H54 (cell line): ENCODE measurements at regions not wholly inside any gene's neighbourhood (a gene's known extent, or its start where the extent isn't known, plus 50 kb on each side); places are given as distances from the start of the nearest gene placed in this dataset.
"Not testable (repeated sequence)": the region's sequence is repeated elsewhere in the genome, so short reads cannot be mapped to it uniquely, and the experiment has no call there.

ENCODE experiments used
- DNase-seq: peaks from one replicate; pipeline ENCODE4 v3.0.0; 2011; ENCODE audit warnings: low spot score, mixed read lengths; ENCODE audit not compliant: insufficient read length
- FAIRE-seq: peaks from 3 replicates; lab custom pipeline; 2011; peaks lifted over from hg19 to GRCh38; lab: Jason Lieb, UNC
- POLR2A ChIP-seq: IDR thresholded peaks from 2 replicates; pipeline ENCODE4 v1.6.1; 2011; ENCODE audit warnings: low read depth, mild to moderate bottlenecking, low read length

DNA sequence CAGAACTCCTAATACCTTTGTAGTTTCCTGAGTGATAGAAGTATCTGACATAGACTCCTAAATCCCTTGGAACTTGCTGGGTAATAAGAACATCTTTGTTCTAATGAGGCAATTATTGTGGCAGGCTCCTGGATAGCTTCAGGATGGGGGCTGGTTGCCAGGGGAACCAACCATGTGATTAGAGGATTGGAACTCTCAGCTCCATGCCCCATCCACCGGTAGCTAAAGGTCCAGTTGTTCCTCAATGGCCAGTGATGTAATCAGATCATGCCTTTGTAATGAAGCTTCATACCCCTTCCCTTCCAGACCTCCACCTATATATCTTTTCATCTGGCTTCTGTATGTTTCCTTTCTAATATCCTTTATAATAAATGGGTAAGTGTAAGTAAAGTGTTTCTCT lies 221.2 kb upstream of the ALCAM start:
- FAIRE-seq (no peak), DNase-seq (no peak)
- no peak for TF ChIP-seq POLR2A

DNA sequence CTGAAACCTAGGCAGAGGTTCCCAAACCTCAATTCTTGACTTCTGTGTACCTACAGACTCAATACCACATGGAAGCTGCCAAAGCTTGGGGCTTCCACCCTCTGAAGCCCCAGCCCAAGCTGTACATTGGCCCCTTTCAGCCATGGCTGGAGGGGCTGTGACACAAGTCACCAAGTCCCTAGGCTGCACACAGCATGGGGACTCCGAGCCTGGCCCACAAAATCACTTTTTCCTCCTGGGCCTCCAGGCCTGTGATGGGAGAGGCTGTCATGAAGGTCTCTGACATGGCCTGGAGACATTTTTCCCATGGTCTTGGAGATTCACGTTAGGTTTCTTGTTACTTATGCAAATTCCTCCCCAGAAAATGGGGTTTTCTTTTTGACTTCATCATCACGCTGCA lies 217.5 kb upstream of the ALCAM start:
- DNase-seq, FAIRE-seq: not testable (repeated sequence)

DNA sequence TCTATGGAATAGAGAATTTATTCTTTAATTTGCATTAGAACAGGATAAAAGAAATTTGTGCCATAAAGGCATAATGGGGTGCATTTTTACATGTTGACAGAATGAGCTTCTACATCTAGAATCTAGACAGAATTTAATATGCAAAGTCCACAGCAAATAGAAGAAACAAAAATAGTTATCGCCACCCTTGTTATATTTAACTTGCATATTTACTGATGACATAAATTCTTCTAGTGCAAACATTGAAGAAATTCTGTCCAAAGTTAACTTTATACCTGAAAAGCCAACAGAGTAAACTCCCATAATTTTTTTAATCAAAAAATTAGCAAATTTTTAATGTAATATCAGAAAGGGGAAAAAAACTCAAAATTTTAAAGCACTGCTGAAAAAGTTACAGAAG lies 213.7 kb upstream of the ALCAM start:
- TF ChIP-seq POLR2A: no peak
- no peak for FAIRE-seq
- DNase-seq: no peak

DNA sequence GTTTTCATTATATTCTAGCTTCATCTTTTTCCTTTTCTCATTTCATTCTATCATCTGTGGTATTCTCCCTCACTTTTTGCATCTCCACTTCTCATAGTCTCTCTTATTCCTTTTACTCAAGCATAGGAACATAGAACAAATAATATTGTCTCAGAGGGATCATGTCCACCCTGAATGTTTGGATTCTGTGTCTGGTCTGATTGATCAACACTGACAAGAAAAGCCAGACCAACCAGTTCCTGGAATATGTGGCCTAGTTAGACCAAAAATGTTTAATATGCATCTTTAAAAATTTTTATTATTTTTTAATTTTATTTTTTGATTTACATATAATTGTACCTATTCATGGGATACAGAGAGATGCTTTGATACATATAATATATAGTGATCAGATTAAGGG lies 212.0 kb upstream of the ALCAM start:
- TF ChIP-seq POLR2A: no peak
- no peak for FAIRE-seq
- DNase-seq: no peak

DNA sequence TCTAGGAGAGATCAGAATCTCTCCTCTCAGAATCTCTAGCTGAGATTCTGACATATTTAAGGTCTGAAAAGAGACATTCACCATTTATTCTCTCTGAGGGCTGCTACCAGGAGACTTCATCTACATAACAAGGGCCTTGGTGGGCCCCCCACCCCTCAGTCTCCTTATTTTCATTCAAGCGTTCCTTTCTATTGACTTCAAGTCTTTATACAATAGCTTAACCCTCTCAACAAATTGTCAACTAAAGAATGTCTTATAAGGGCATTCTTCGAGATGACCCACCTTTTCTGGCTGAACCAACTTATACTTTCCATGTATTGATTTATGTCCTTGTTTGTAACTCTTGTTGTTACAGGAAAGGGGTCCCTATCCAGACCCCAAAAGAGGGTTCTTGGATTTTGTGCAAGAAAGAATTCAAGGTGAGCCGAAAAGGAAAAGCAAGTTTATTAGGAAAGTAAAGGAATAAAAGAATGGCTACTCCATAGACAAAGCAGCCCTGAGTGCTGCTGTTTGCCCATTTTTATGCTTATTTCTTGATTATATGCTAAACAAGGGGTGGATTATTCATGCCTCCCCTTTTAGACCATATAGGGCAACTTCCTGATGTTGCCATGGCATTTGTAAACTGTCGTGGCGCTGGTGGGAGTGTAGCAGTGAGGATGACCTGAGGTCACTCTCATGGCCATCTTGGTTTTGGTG lies 209.5 kb upstream of the ALCAM start:
- FAIRE-seq: no peak

DNA sequence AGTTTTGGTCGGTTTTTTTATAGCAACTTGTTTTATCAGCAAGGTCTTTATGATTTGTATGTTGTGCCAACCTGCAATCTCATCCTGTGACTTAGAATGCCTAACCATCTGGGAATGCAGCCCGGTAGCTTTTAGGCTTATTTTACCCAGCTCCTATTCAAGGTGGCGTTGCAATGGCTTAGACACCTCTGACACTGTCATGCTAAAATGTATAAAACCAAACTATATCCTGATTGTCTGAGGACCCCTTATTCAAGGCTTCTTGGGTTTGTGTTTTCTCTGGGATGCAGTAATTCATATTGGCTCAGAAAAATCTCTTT lies 209.0 kb upstream of the ALCAM start:
- peak; percentile 43 for FAIRE-seq
- no peak for TF ChIP-seq POLR2A
- no peak for DNase-seq

More for the DNA sequence above, 209.5 kb upstream of the ALCAM start:
- no peak for TF ChIP-seq POLR2A
- no peak for DNase-seq

DNA sequence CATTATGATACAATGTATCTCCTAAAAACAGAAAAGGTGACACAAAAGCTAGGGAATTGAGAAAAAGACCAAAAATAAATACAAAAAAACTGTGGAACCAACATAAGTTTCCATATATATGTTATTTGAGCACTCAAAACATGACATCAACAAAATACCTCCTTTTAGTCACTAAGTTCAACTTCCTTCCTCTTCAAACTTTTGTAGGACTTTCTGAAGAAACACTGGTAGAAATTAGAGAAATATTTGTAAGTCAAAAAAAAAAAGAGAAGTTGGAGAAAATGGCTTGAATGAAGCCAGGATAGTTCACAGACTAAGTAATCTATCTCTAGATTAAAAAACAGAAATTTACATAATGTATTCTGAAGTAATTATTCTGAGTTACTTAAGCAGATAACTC lies 208.4 kb upstream of the ALCAM start:
- FAIRE-seq (no peak), DNase-seq (no peak)
- no peak for TF ChIP-seq POLR2A

DNA sequence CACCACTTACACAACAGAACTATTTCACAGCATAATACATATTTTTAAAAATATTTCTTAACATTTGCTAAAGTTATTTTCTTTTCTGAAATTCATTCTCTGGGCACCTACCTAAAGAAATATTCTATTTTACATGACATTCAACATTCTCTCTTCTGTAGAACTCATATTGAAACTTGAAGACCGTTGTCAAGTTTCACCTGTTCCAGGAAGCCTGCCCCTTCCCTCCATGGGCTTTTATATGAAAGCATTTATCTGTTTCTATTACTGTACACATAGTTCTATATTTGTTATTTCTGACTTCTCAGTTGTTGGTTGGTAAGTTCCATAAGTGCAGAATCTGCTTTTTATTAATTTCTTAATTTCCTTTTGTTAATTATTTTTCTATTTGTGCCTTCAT lies 204.3 kb upstream of the ALCAM start:
- no peak for TF ChIP-seq POLR2A
- DNase-seq: no peak
- no peak for FAIRE-seq

DNA sequence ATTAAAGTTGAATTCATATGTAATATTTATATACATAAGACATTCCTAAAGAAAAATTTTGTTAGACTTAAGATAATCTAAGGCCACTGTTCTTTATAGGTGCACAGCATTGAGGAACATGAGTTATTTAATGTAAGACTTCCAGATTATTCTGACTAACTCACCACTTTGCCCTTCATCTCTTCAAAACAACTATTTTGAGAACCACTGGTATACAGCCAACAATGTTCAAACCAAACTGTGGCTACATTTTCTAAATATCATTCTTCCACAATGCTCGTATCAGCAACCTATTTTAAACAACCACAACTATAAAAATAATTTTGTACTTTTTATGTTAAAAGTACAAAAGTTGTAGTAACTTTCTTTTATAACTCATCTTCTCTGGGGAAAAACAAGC lies 199.8 kb upstream of the ALCAM start:
- no peak for TF ChIP-seq POLR2A
- FAIRE-seq: no peak
- no peak for DNase-seq

DNA sequence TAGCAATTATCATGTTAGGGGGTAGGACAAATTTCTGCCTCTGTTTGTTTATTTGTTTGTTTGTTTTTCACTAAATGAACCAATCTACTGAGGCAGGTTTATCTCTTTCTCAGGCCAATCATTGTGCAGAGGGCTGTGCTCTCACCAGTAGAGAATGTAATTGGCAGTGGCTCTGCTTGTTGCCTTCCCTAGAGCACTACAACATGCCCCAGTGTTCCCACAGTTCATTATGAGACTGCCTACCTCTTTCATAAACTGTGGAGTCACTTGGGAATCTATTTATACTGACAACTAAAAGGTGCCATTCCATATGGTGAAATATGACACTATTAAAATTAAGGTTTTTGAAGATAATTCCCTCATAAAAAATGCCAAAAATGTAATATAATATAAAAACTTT lies 196.3 kb upstream of the ALCAM start:
- no peak for DNase-seq
- no peak for TF ChIP-seq POLR2A
- no peak for FAIRE-seq

DNA sequence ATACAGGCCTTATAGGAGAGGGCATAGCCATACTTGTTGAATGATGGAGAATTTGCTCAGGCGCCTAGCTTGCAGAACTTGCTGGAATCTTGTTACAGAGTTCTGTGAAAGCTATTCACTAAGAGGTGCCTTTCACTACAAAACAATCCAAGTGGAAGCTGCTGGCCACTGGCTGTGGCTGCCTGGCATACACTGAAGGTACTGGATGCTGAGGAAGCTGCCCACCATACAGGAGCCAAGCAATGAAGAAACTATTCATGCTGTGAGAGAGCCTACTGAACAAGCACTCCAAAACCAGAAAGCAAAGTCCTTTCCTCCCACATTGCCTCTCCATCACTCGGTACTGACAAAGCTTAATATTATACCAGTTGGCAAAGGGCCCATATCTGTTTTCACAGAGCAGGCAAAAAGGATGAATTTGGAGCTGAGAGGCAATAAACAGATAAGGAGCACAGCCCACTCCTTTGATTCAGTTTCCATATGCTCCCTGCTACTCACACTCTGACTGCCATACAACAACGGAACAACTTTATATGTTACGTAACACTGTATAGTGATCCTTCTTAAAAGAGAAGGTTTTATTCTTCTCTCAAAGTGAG lies 192.6 kb upstream of the ALCAM start:
- TF ChIP-seq POLR2A: no peak
- FAIRE-seq (no peak), DNase-seq (no peak)

DNA sequence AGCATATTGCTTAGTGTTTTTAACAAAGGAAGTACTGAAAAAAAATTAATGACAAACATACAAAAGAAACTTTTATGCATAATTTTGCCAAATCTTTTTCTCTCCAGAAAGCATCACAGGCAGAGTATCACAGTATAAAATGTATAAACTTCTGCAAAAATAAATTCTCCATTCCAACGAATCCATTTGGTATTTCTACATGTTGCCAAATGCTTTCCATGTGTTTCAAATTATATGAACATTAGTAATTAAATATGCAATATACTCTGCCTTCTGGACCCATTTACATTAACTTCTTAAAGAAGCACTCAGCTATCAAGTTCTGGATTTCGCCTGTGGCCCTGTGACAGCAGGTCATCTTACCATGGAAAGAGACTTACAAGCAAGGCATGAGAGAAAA lies 189.1 kb upstream of the ALCAM start:
- no peak for DNase-seq
- no peak for FAIRE-seq
- no peak for TF ChIP-seq POLR2A

DNA sequence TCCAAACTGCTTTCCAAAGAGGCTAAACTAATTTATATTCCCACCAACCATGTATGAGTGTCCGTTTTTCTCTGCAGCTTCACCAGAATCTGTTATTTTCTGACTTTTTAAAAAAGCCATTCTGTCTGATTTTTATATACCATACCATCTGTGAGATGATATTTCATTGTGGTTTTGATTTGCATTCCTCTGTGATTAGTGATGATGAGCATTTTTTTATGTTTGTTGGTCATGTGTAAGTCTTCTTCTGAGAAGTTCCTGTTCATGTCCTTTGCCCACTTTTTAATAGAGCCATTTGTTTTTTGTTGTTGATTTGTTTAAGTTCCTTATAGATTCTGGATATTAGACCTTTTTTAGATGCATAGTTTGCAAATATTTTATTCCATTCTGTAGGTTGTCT lies 179.4 kb upstream of the ALCAM start:
- DNase-seq (no peak), FAIRE-seq (no peak)
- no peak for TF ChIP-seq POLR2A

DNA sequence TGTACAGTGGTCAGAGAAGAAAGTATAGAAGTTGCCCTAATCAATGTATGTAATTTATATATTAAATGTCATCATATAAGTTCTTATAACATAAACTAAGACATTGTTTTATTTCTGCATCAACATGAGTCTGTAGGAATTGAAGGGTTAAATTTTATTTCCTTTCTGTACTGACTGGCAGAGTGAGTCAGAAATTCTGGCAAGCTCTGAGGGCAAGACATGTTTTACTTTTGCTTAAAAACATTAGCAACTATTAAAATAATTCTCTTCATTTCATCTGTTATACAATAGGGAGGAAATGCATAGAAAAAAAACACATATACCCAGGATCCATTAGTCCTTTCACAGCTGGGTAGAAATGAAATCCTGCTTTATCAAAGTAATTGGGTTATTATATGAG lies 171.4 kb upstream of the ALCAM start:
- DNase-seq (no peak), FAIRE-seq (no peak)
- no peak for TF ChIP-seq POLR2A

DNA sequence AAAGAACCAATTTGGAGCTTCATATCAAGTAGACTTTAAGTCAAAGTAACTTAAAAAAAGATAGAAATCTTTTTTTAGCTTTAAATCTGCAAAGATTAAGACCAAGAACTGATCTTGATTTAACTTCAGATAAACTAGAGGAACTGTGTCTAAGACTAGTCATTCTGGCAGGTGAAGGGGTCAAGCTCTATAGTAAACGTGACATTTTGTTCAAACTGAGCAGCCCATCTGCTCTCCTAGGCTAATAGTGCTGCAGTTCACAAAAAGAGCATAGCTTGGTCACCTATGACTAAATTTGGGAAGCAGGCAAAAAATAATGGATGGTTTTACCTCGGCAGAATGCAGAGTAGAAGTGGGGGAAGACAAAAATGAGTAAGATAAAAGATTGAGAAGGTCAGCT lies 168.8 kb upstream of the ALCAM start:
- FAIRE-seq: no peak
- DNase-seq: no peak
- TF ChIP-seq POLR2A: no peak

DNA sequence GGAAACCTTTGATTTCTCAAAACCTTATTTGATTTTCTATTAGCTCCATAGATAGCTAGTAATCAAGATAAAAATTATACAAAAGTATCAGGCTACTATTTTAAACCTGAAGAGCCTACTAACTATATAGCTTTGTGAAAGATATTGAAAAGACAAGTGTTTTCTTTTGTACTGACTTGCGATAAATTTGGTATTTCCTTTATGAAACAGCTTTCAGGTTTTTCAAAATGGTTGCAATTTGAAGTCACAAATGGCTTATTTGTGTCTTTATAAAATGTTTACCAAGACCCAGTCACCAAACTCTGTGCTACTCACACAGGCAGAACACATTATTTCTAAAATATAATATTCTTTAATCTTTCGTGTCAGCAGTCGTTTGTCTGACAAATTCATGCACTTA lies 167.5 kb upstream of the ALCAM start:
- no peak for DNase-seq
- FAIRE-seq: no peak
- no peak for TF ChIP-seq POLR2A
